ENCODE measurements at regions not wholly inside any gene's neighbourhood (a gene's known extent, or its start where the extent isn't known, plus 50 kb on each side); places are given as distances from the start of the nearest gene placed in this dataset.

DNA sequence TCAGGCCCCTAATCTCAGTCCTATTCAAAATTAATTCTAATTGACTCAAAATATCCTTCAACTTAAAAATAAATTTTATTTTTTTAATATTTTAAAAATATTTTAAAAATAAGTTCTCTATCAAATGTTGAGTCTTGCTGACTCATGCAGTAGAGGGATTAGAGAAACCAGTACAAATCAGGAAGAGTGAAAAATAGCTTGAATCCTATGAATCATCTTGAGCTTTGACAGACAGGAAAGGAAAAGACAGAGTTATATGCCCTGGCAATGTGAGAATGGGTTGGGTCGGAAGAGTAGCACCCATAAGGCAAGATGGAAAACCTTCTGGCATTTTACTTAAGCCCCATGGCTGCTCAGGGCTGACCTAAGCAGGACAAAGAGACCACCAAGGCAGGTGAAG is 346.6 kb upstream of the RUNX1 start:
- no peak for DNase-seq (ENCODE audit: low read depth)
- no peak overlapping the region for H3K4me3 ChIP-seq (ENCODE audit: low read length)
- TF ChIP-seq, protein P1, sequence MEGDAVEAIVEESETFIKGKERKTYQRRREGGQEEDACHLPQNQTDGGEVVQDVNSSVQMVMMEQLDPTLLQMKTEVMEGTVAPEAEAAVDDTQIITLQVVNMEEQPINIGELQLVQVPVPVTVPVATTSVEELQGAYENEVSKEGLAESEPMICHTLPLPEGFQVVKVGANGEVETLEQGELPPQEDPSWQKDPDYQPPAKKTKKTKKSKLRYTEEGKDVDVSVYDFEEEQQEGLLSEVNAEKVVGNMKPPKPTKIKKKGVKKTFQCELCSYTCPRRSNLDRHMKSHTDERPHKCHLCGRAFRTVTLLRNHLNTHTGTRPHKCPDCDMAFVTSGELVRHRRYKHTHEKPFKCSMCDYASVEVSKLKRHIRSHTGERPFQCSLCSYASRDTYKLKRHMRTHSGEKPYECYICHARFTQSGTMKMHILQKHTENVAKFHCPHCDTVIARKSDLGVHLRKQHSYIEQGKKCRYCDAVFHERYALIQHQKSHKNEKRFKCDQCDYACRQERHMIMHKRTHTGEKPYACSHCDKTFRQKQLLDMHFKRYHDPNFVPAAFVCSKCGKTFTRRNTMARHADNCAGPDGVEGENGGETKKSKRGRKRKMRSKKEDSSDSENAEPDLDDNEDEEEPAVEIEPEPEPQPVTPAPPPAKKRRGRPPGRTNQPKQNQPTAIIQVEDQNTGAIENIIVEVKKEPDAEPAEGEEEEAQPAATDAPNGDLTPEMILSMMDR (conservative IDR thresholded peaks at IDR 0.05; ENCODE audit: low read length) = no peak

DNA sequence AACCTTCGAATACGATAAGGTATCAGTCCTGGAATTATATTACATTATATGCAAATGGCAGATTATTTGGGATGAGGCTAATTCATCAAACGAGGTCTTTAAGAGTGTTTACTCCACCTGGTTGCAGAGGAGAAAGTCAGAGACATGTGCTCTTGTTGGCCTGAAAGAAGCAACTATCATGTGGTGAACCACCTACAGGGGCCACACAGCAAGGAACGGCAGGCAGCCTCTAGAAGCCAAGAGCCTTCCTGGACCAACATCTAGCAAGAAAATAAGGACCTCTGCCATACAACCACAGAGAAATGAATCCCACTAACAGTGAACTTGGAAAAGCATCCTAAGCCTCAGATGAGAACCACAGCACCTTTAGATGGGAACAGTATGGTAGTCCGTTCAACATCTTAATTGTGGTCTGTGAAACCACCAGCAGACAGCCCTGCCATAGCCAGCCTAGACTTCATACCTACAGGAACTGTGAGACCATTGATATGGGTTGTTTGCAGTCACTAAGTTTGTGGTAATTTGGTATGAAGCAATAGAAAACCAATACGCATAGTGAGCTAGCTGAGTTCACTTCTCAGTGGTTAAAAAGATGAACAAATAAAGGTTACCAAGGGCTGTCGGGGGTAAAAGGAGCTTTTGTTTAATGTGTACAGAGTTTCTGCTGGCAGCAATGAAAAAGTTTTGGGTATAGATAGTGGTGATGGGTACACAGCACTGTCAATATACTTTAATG is 345.7 kb upstream of the RUNX1 start:
- DNase-seq (ENCODE audit: low read depth) = peak; percentile 35
- H3K4me3 ChIP-seq (ENCODE audit: low read length) = no peak overlapping the region
- TF ChIP-seq, protein P1 (conservative IDR thresholded peaks at IDR 0.05; ENCODE audit: low read length) = no peak

- DNase-seq (ENCODE audit: low read depth) = no peak
- H3K4me3 ChIP-seq (ENCODE audit: low read length) = no peak overlapping the region
- TF ChIP-seq, protein P1 (conservative IDR thresholded peaks at IDR 0.05; ENCODE audit: low read length) = no peak
Measured at GRCh38 chr21:35394049-35394448, 344.9 kb upstream of the RUNX1 start.

GRCh38 chr21:35390013-35390776 is 341.1 kb upstream of the RUNX1 start:
- H3K4me3 ChIP-seq (ENCODE audit: low read length) = no peak overlapping the region
- TF ChIP-seq, protein P1 (conservative IDR thresholded peaks at IDR 0.05; ENCODE audit: low read length) = no peak
- DNase-seq (ENCODE audit: low read depth) = peak; percentile 56

GRCh38 chr21:35386491-35387079 is 337.5 kb upstream of the RUNX1 start:
- TF ChIP-seq, protein P1 (conservative IDR thresholded peaks at IDR 0.05; ENCODE audit: low read length) = no peak
- H3K4me3 ChIP-seq (ENCODE audit: low read length) = no peak overlapping the region
- DNase-seq (ENCODE audit: low read depth) = no peak

DNA sequence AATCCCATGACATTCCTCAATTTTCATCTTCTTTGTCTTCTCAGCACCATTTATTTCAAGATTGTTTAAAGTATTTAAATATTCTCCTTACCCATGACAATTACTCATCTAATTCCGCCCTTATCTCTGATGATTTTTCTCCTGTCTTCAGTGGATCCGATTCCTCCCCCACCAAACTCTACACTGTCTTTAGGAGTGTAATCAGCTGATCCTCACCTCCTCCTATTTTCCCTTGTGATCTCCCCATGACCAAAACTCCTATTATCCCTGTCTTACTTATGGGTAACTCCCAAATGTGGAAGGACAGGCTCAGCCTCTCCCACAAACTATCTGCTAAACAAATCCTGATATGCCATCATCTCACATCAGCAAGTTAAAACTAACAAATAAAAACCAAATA is 335.3 kb upstream of the RUNX1 start:
- no peak overlapping the region for H3K4me3 ChIP-seq (ENCODE audit: low read length)
- TF ChIP-seq, protein P1 (conservative IDR thresholded peaks at IDR 0.05; ENCODE audit: low read length) = no peak
- DNase-seq (ENCODE audit: low read depth) = no peak
